Tibial nerve (tissue), 4 donors: ENCODE measurements at regions not wholly inside any gene's neighbourhood (a gene's known extent, or its start where the extent isn't known, plus 50 kb on each side); places are given as distances from the start of the nearest gene placed in this dataset.

Experiments used
- EP300 ChIP-seq, 2 donors: sonication (generic); formaldehyde crosslinking; IDR thresholded peaks; one replicate each; pipeline ENCODE4 v1.6.1; 2017; ENCODE audit warnings: antibody characterized with exemption in 2 of 2, mild to moderate bottlenecking in 1 of 2
- POLR2A ChIP-seq, 2 donors: fragments of 450-650 bp; IDR thresholded peaks; one replicate each; pipeline ENCODE4 v1.6.1; 2017; ENCODE audit warnings: antibody characterized with exemption in 2 of 2, mild to moderate bottlenecking in 2 of 2, moderate library complexity in 2 of 2
- TF ChIP-seq, protein P1 (sequence below), 5 experiments: fragments of 200-600 bp in 3 of 5; fragments of 450-650 bp in 2 of 5; sonication (generic) in 3 of 5; IDR thresholded peaks; one replicate each; pipeline ENCODE4 v1.5.1; 2016 to 2019; ENCODE audit warnings: antibody characterized with exemption in 5 of 5, mild to moderate bottlenecking in 3 of 5, moderate library complexity in 2 of 5

DNA sequence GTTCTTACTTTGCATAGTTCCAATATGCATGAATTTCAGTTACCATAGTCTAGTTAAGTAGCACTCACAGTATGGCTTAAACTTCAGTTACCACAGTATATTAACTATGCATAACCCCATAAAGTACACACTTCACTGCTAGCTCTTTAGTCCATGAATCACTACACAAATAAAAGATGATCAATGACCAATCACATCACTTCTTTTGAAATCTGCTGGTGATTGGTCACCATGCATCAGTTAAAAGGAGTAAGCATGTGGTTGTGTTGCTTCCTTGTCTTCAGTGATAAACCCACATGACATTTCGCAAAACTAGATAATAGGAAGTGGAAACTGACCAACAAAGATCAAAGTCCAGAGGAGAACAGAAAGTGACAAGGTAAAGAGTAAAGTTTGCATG is 79.0 kb downstream of the TAF11L14 start:
- TF ChIP-seq, protein P1, sequence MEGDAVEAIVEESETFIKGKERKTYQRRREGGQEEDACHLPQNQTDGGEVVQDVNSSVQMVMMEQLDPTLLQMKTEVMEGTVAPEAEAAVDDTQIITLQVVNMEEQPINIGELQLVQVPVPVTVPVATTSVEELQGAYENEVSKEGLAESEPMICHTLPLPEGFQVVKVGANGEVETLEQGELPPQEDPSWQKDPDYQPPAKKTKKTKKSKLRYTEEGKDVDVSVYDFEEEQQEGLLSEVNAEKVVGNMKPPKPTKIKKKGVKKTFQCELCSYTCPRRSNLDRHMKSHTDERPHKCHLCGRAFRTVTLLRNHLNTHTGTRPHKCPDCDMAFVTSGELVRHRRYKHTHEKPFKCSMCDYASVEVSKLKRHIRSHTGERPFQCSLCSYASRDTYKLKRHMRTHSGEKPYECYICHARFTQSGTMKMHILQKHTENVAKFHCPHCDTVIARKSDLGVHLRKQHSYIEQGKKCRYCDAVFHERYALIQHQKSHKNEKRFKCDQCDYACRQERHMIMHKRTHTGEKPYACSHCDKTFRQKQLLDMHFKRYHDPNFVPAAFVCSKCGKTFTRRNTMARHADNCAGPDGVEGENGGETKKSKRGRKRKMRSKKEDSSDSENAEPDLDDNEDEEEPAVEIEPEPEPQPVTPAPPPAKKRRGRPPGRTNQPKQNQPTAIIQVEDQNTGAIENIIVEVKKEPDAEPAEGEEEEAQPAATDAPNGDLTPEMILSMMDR (IDR thresholded peaks at IDR 0.05): no peak
- TF ChIP-seq POLR2A (IDR thresholded peaks at IDR 0.05) (no peak), EP300 (IDR thresholded peaks at IDR 0.05) (no peak)
